Thyroid gland (tissue), 4 donors: ENCODE measurements at regions not wholly inside any gene's neighbourhood (a gene's known extent, or its start where the extent isn't known, plus 50 kb on each side); places are given as distances from the start of the nearest gene placed in this dataset.
"Not testable (repeated sequence)": the region's sequence is repeated elsewhere in the genome, so short reads cannot be mapped to it uniquely, and the experiment has no call there.

Experiments used
- DNase-seq, 2 donors: peaks; one replicate each; pipeline ENCODE4 v3.0.0-alpha.2; 2019
- H3K27ac ChIP-seq, 3 donors: fragments of 200-600 bp; sonication (generic); 1 replicate in 2 of 3; 2 replicates in 1 of 3; pipeline ENCODE4 v1.5.1; 2016 to 2019; ENCODE audit warnings: mild to moderate bottlenecking in 1 of 3, moderate library complexity in 1 of 3
- H3K27me3 ChIP-seq: fragments of 200-600 bp; sonication (generic); one replicate; pipeline ENCODE4 v1.5.1; 2019
- H3K36me3 ChIP-seq, 2 donors: fragments of 200-600 bp; sonication (generic); one replicate each; pipeline ENCODE4 v1.5.1; 2016 to 2019
- H3K4me1 ChIP-seq, 2 donors: fragments of 200-600 bp; sonication (generic); one replicate each; pipeline ENCODE4 v1.5.1; 2017 to 2019
- H3K4me3 ChIP-seq, 3 donors: fragments of 200-600 bp; sonication (generic); replicated peaks in 1 of 3; 1 replicate in 2 of 3; 2 replicates in 1 of 3; pipeline ENCODE4 v1.5.1; 2016; ENCODE audit warnings: mild to moderate bottlenecking in 1 of 3
- H3K9me3 ChIP-seq: fragments of 200-600 bp; sonication (generic); one replicate; pipeline ENCODE4 v1.5.1; 2017
- CTCF ChIP-seq, 6 experiments: fragments of 200-600 bp in 3 of 6; fragments of 450-650 bp in 3 of 6; sonication (generic) in 3 of 6; IDR thresholded peaks; one replicate each; pipeline ENCODE4 v1.5.1; 2016 to 2019; ENCODE audit warnings: antibody characterized with exemption in 6 of 6, mild to moderate bottlenecking in 2 of 6, inconsistent platforms in 1 of 6, moderate library complexity in 1 of 6
- POLR2A ChIP-seq, 2 donors: fragments of 450-650 bp; IDR thresholded peaks; one replicate each; pipeline ENCODE4 v1.6.1; 2017; ENCODE audit warnings: antibody characterized with exemption in 2 of 2, mild to moderate bottlenecking in 2 of 2, moderate library complexity in 1 of 2
- WGBS, 2 donors: methylation state at CpG; one replicate each; pipeline ENCODE4 v1.1.5; 2017; 5-methylcytosine and 5-hydroxymethylcytosine counted together
- intact Hi-C: fragments of 100-400 bp; cut with DNase I; formaldehyde crosslinking; loops from one replicate; pipeline ENCODE4 v1.15.1; 2023

GRCh38 chr13:79895416-79895815 lies 414.5 kb downstream of the NDFIP2 start:
- Histone ChIP-seq H3K27ac (no peak overlapping the region), H3K4me3 (no peak overlapping the region), H3K4me1 (no peaks in the 10 kb centered on the region), H3K36me3 (no peaks in the 10 kb centered on the region), H3K27me3 (no peaks in the 10 kb centered on the region), H3K9me3 (no peaks in the 10 kb centered on the region)
- TF ChIP-seq POLR2A (IDR thresholded peaks at IDR 0.05) (no peak), CTCF (IDR thresholded peaks at IDR 0.05) (no peak)
- 87 to 94% methylated on average over 6 of the region's 6 CpGs for WGBS, 2 donors
- intact Hi-C loops: no loop called here
- DNase-seq: no peak

- DNase-seq, H3K36me3 ChIP-seq, H3K27ac ChIP-seq, H3K4me3 ChIP-seq, H3K9me3 ChIP-seq, H3K4me1 ChIP-seq, intact Hi-C loops, H3K27me3 ChIP-seq: not testable (repeated sequence)
- WGBS, 2 donors: 77 to 79% methylated on average over 5 to 8 of the region's 8 CpGs
Observed at GRCh38 chr13:79887278-79887677, 406.3 kb downstream of the NDFIP2 start.

- H3K36me3 ChIP-seq: no peaks in the 10 kb centered on the region
- no peak overlapping the region for H3K27ac ChIP-seq
- no peaks in the 10 kb centered on the region for H3K27me3 ChIP-seq
- no peak overlapping the region for H3K4me3 ChIP-seq
- 75 to 91% methylated on average over 3 of the region's 3 CpGs for WGBS, 2 donors
- intact Hi-C loops: no loop called here
- DNase-seq: no peak
- H3K9me3 ChIP-seq: no peaks in the 10 kb centered on the region
- TF ChIP-seq CTCF (IDR thresholded peaks at IDR 0.05) (no peak), POLR2A (IDR thresholded peaks at IDR 0.05) (no peak)
- no peaks in the 10 kb centered on the region for H3K4me1 ChIP-seq
Observed at GRCh38 chr13:79886601-79887000, 405.6 kb downstream of the NDFIP2 start.

GRCh38 chr13:79884890-79885289 lies 403.9 kb downstream of the NDFIP2 start:
- intact Hi-C loops: no loop called here
- no peaks in the 10 kb centered on the region for H3K9me3 ChIP-seq
- H3K4me3 ChIP-seq: no peak overlapping the region
- H3K4me1 ChIP-seq: no peaks in the 10 kb centered on the region
- H3K27ac ChIP-seq: no peak overlapping the region
- 68 to 74% methylated on average over 2 of the region's 2 CpGs for WGBS, 2 donors
- no peaks in the 10 kb centered on the region for H3K27me3 ChIP-seq
- no peaks in the 10 kb centered on the region for H3K36me3 ChIP-seq
- TF ChIP-seq POLR2A (IDR thresholded peaks at IDR 0.05): no peak
- no peak for DNase-seq

GRCh38 chr13:79883216-79883615 lies 402.3 kb downstream of the NDFIP2 start:
- H3K27me3 ChIP-seq: no peaks in the 10 kb centered on the region
- H3K9me3 ChIP-seq: no peaks in the 10 kb centered on the region
- no peak overlapping the region for H3K27ac ChIP-seq
- TF ChIP-seq CTCF (IDR thresholded peaks at IDR 0.05) (no peak), POLR2A (IDR thresholded peaks at IDR 0.05) (no peak)
- intact Hi-C loops: no loop called here
- no peak overlapping the region for H3K4me3 ChIP-seq
- H3K36me3 ChIP-seq: no peaks in the 10 kb centered on the region
- DNase-seq: no peak
- no peaks in the 10 kb centered on the region for H3K4me1 ChIP-seq

GRCh38 chr13:79880818-79881217 lies 399.9 kb downstream of the NDFIP2 start:
- 89 to 94% methylated on average over 2 of the region's 2 CpGs for WGBS, 2 donors
- Histone ChIP-seq H3K4me1 (no peaks in the 10 kb centered on the region), H3K27me3 (no peaks in the 10 kb centered on the region), H3K4me3 (no peak overlapping the region), H3K27ac (no peak overlapping the region), H3K36me3 (no peaks in the 10 kb centered on the region), H3K9me3 (no peaks in the 10 kb centered on the region)
- TF ChIP-seq POLR2A (IDR thresholded peaks at IDR 0.05) (no peak), CTCF (IDR thresholded peaks at IDR 0.05) (no peak)
- intact Hi-C loops: no loop called here
- DNase-seq: no peak
